SK-N-SH treated with all-trans-retinoic acid at 6 μM for 48 hours (cell line): ENCODE measurements at regions not wholly inside any gene's neighbourhood (a gene's known extent, or its start where the extent isn't known, plus 50 kb on each side); places are given as distances from the start of the nearest gene placed in this dataset.

Experiments
- ARNTL ChIP-seq: fragments of 450-650 bp; formaldehyde crosslinking; IDR thresholded peaks from 2 replicates; pipeline ENCODE4 v1.5.0; 2020; ENCODE audit warnings: low read depth, mild to moderate bottlenecking, moderate library complexity, borderline replicate concordance
- BACH2 ChIP-seq: fragments of 250-450 bp; sonication (Bioruptor Pico); IDR thresholded peaks from 2 replicates; pipeline ENCODE4 v1.9.0; 2021; ENCODE audit warnings: mild to moderate bottlenecking, borderline replicate concordance
- SNAI2 ChIP-seq: fragments of 250-450 bp; sonication (Bioruptor Pico); IDR thresholded peaks from 2 replicates; pipeline ENCODE4 v1.5.0; 2020; ENCODE audit warnings: mild to moderate bottlenecking, moderate library complexity
- ZFP30 ChIP-seq: fragments of 450-650 bp; formaldehyde crosslinking; IDR thresholded peaks from 2 replicates; pipeline ENCODE4 v1.5.0; 2022; ENCODE audit warnings: mild to moderate bottlenecking, moderate library complexity
- ZNF565 ChIP-seq: fragments of 450-650 bp; formaldehyde crosslinking; conservative IDR thresholded peaks from 2 replicates; pipeline ENCODE4 v1.5.0; 2020; ENCODE audit warnings: low read depth, mild to moderate bottlenecking, moderate library complexity
- ZNF70 ChIP-seq: fragments of 450-650 bp; formaldehyde crosslinking; IDR thresholded peaks from 2 replicates; pipeline ENCODE4 v1.5.0; 2020; ENCODE audit warnings: mild to moderate bottlenecking, moderate library complexity
- TF ChIP-seq, protein P1 (sequence below): fragments of 250-450 bp; sonication (Bioruptor Pico); IDR thresholded peaks from 2 replicates; pipeline ENCODE4 v1.8.0; 2021; ENCODE audit warnings: low read depth, mild to moderate bottlenecking, moderate library complexity, borderline replicate concordance
- TF ChIP-seq, protein P2 (sequence below): fragments of 250-450 bp; sonication (Bioruptor Pico); IDR thresholded peaks from 2 replicates; pipeline ENCODE4 v1.5.1; 2020; ENCODE audit warnings: low read depth, mild to moderate bottlenecking, moderate library complexity
- TF ChIP-seq, protein P3 (sequence below): fragments of 250-450 bp; sonication (Bioruptor Pico); IDR thresholded peaks from 2 replicates; pipeline ENCODE4 v1.8.0; 2020; ENCODE audit warnings: mild to moderate bottlenecking, moderate library complexity, borderline replicate concordance

DNA sequence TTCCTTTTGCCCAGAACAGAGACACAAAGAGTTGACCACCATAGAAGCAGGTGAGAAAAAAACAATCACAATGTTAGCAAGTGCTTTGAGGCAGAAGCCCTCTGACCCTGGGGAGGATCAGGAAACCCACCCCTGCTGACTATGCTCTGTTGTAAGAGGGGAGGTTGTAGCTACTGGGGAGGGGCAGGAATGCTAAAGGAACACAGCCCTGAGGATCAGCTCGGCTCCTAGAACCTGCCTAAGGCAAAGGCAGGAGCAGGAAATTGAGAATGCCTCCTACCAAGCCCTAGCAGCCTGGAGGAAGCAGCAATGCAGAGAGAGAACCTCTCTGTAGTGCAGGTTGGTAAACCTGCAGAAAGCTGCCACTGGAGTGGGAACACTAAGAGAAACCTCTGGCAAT, 624.0 kb upstream of the KLF12 start:
- TF ChIP-seq ZNF565 (no peak), ZFP30 (CRISPR knock-in tag) (no peak), ZNF70 (CRISPR knock-in tag) (no peak), BACH2 (CRISPR knock-in tag) (no peak), ARNTL (CRISPR knock-in tag) (no peak), SNAI2 (no peak)
- TF ChIP-seq, protein P1, sequence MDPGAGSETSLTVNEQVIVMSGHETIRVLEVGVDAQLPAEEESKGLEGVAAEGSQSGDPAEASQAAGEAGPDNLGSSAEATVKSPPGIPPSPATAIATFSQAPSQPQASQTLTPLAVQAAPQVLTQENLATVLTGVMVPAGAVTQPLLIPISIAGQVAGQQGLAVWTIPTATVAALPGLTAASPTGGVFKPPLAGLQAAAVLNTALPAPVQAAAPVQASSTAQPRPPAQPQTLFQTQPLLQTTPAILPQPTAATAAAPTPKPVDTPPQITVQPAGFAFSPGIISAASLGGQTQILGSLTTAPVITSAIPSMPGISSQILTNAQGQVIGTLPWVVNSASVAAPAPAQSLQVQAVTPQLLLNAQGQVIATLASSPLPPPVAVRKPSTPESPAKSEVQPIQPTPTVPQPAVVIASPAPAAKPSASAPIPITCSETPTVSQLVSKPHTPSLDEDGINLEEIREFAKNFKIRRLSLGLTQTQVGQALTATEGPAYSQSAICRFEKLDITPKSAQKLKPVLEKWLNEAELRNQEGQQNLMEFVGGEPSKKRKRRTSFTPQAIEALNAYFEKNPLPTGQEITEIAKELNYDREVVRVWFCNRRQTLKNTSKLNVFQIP, result no peak
- TF ChIP-seq, protein P2, sequence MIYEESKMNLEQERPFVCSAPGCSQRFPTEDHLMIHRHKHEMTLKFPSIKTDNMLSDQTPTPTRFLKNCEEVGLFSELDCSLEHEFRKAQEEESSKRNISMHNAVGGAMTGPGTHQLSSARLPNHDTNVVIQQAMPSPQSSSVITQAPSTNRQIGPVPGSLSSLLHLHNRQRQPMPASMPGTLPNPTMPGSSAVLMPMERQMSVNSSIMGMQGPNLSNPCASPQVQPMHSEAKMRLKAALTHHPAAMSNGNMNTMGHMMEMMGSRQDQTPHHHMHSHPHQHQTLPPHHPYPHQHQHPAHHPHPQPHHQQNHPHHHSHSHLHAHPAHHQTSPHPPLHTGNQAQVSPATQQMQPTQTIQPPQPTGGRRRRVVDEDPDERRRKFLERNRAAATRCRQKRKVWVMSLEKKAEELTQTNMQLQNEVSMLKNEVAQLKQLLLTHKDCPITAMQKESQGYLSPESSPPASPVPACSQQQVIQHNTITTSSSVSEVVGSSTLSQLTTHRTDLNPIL (CRISPR knock-in tag), result no peak
- TF ChIP-seq, protein P3, sequence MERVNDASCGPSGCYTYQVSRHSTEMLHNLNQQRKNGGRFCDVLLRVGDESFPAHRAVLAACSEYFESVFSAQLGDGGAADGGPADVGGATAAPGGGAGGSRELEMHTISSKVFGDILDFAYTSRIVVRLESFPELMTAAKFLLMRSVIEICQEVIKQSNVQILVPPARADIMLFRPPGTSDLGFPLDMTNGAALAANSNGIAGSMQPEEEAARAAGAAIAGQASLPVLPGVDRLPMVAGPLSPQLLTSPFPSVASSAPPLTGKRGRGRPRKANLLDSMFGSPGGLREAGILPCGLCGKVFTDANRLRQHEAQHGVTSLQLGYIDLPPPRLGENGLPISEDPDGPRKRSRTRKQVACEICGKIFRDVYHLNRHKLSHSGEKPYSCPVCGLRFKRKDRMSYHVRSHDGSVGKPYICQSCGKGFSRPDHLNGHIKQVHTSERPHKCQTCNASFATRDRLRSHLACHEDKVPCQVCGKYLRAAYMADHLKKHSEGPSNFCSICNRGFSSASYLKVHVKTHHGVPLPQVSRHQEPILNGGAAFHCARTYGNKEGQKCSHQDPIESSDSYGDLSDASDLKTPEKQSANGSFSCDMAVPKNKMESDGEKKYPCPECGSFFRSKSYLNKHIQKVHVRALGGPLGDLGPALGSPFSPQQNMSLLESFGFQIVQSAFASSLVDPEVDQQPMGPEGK (CRISPR knock-in tag), result no peak
